ENCODE measurements at regions not wholly inside any gene's neighbourhood (a gene's known extent, or its start where the extent isn't known, plus 50 kb on each side); places are given as distances from the start of the nearest gene placed in this dataset.

DNA sequence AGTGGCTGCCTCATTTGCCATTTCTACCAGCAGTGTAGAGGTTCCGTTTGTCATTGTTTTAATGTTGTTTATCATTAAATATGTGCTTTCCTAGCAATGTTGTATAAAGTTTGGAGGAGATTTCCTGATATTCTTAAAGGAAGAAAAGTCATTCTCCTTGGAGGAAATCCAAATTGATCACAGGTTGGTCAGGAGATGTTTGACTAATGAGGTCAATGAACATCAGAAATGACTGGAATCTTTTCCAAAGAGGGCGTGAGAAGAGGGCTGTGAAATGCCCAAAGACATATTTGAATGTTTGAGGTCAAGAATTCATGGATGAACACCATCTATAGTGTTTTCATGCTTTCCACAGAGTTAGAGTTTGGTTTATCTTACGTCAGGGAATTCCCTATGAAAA is 471.3 kb downstream of the MAT2B start:
- peak; percentile 47 for FAIRE-seq
- POLR2A ChIA-PET, result no interaction called here

DNA sequence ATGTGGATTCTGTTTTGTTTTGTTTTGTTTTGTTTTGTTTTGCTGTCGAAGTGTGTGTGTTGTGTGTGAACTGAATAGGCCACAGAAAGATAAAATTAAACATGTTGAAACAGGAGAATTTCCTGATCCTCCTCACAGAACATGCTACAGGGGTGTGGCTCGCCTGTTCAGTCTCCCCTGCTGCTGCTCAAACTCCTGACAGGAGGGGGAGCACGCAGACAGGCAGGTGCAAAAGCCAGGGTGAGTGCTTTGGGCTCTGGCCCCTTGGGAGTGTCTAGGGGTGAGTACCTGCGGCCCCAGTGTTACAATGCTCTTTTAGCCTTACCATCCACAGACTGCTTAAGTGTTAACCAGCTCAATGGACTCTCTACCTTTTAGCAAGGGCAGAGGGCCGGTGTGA is 473.5 kb downstream of the MAT2B start:
- Histone ChIP-seq H4K20me1 (replicated peaks; ENCODE audit: control insufficient read depth, extremely low read depth, insufficient read depth, low read length) (no peaks in the 10 kb centered on the region), H3K36me3 (ENCODE audit: control insufficient read depth in 2 of 2, extremely low read depth in 1 of 2, insufficient read depth in 2 of 2, low read length in 2 of 2) (no peaks in the 10 kb centered on the region), H3K27ac (ENCODE audit: insufficient read depth, low read depth, low read length) (no peak overlapping the region), H3K4me1 (ENCODE audit: control insufficient read depth, extremely low read depth, insufficient read depth, low read length) (peaks cover 3% of the 10 kb centered on the region), H3K27me3 (ENCODE audit: control insufficient read depth in 2 of 2, insufficient read depth in 2 of 2, low read length in 2 of 2) (no peaks in the 10 kb centered on the region), H3K9ac (replicated peaks; ENCODE audit: extremely low read depth, insufficient read depth, low read length) (no peak overlapping the region), H3K79me2 (ENCODE audit: control insufficient read depth, insufficient read depth, low read length) (no peaks in the 10 kb centered on the region), H3K4me2 (ENCODE audit: insufficient read depth, low read length) (no peak overlapping the region), H2AFZ (ENCODE audit: low read depth, low read length) (no peak overlapping the region), H3K9me1 (replicated peaks; ENCODE audit: control insufficient read depth, extremely low read depth, insufficient read depth, low read length) (no peaks in the 10 kb centered on the region), H3K9me3 (replicated peaks; ENCODE audit: control insufficient read depth, insufficient read depth, low read length) (no peaks in the 10 kb centered on the region), H3K4me3 (replicated peaks in 1 of 3; ENCODE audit: insufficient read depth in 1 of 3, low read depth in 1 of 3, low read length in 3 of 3) (no peak overlapping the region)
- dilution Hi-C loops (cut with MboI; ENCODE audit: extremely low pct_ligation_motif_present, low sequenced_read_pairs) (no loop called here), intact Hi-C loops (cut with micrococcal nuclease) (no loop called here)
- TF ChIP-seq, protein P1, sequence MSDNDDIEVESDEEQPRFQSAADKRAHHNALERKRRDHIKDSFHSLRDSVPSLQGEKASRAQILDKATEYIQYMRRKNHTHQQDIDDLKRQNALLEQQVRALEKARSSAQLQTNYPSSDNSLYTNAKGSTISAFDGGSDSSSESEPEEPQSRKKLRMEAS (IDR thresholded peaks at IDR 0.05; ENCODE audit: insufficient read depth, insufficient read length), result no peak
- TF ChIP-seq POLR2A (IDR thresholded peaks at IDR 0.05; ENCODE audit: low read depth, low read length) (no peak), FOS (IDR thresholded peaks at IDR 0.05; ENCODE audit: borderline replicate concordance, insufficient read depth, low read length) (no peak), JUN (IDR thresholded peaks at IDR 0.05; ENCODE audit: borderline replicate concordance, insufficient read depth, insufficient read length, low read depth) (no peak), EZH2 (IDR thresholded peaks at IDR 0.05; ENCODE audit: borderline replicate concordance, low read depth, low read length, severe bottlenecking) (no peak), GATA2 (IDR thresholded peaks at IDR 0.05; ENCODE audit: insufficient read depth, insufficient read length, low read depth, low read length) (no peak), POLR2AphosphoS5 (IDR thresholded peaks at IDR 0.05; ENCODE audit: insufficient read depth, low read depth, low read length) (no peak), MYC (IDR thresholded peaks at IDR 0.05; ENCODE audit: low read depth, low read length) (no peak)
- TF ChIP-seq, protein P2, sequence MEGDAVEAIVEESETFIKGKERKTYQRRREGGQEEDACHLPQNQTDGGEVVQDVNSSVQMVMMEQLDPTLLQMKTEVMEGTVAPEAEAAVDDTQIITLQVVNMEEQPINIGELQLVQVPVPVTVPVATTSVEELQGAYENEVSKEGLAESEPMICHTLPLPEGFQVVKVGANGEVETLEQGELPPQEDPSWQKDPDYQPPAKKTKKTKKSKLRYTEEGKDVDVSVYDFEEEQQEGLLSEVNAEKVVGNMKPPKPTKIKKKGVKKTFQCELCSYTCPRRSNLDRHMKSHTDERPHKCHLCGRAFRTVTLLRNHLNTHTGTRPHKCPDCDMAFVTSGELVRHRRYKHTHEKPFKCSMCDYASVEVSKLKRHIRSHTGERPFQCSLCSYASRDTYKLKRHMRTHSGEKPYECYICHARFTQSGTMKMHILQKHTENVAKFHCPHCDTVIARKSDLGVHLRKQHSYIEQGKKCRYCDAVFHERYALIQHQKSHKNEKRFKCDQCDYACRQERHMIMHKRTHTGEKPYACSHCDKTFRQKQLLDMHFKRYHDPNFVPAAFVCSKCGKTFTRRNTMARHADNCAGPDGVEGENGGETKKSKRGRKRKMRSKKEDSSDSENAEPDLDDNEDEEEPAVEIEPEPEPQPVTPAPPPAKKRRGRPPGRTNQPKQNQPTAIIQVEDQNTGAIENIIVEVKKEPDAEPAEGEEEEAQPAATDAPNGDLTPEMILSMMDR (IDR thresholded peaks at IDR 0.05; ENCODE audit: extremely low read depth in 1 of 2, insufficient read depth in 1 of 2, low read depth in 1 of 2, low read length in 2 of 2), result no peak
- ChIA-PET CTCF (interaction anchor here (1.5 kb wide), 1 partner anchor 9 kb away, joined by 3 read pairs; no protein-coding TSS in a partner anchor), POLR2A (no interaction called here)
- FAIRE-seq (no peak), DNase-seq (ENCODE audit: low read depth, low spot score) (no peak)
- no TSS peak for BruUV-seq (replicated peaks)

More for the DNA sequence above, 471.3 kb downstream of the MAT2B start:
- Histone ChIP-seq H3K4me1 (ENCODE audit: control insufficient read depth, extremely low read depth, insufficient read depth, low read length) (peaks cover 3% of the 10 kb centered on the region), H3K27ac (ENCODE audit: insufficient read depth, low read depth, low read length) (peak overlapping the region; percentile 28), H3K9ac (replicated peaks; ENCODE audit: extremely low read depth, insufficient read depth, low read length) (no peak overlapping the region), H3K79me2 (ENCODE audit: control insufficient read depth, insufficient read depth, low read length) (no peaks in the 10 kb centered on the region), H3K9me1 (replicated peaks; ENCODE audit: control insufficient read depth, extremely low read depth, insufficient read depth, low read length) (no peaks in the 10 kb centered on the region), H2AFZ (ENCODE audit: low read depth, low read length) (no peak overlapping the region), H3K9me3 (replicated peaks; ENCODE audit: control insufficient read depth, insufficient read depth, low read length) (no peaks in the 10 kb centered on the region), H3K27me3 (ENCODE audit: control insufficient read depth in 2 of 2, insufficient read depth in 2 of 2, low read length in 2 of 2) (no peaks in the 10 kb centered on the region), H4K20me1 (replicated peaks; ENCODE audit: control insufficient read depth, extremely low read depth, insufficient read depth, low read length) (no peaks in the 10 kb centered on the region), H3K4me2 (ENCODE audit: insufficient read depth, low read length) (no peak overlapping the region), H3K4me3 (replicated peaks in 1 of 3; ENCODE audit: insufficient read depth in 1 of 3, low read depth in 1 of 3, low read length in 3 of 3) (no peak overlapping the region), H3K36me3 (ENCODE audit: control insufficient read depth in 2 of 2, extremely low read depth in 1 of 2, insufficient read depth in 2 of 2, low read length in 2 of 2) (no peaks in the 10 kb centered on the region)
- CTCF ChIA-PET, result interaction anchor here (2.2 kb wide), 1 partner anchor 280 kb away, joined by 5 read pairs; no protein-coding TSS in a partner anchor
- intact Hi-C loops (cut with micrococcal nuclease), result loop anchor here (1.0 kb wide), 1 partner anchor 270 kb away; no protein-coding TSS in a partner anchor
- TF ChIP-seq JUN (IDR thresholded peaks at IDR 0.05; ENCODE audit: borderline replicate concordance, insufficient read depth, insufficient read length, low read depth) (peak; percentile 28), GATA2 (IDR thresholded peaks at IDR 0.05; ENCODE audit: insufficient read depth, insufficient read length, low read depth, low read length) (peak; percentile 11), MYC (IDR thresholded peaks at IDR 0.05; ENCODE audit: low read depth, low read length) (no peak)
- DNase-seq (ENCODE audit: low read depth, low spot score), result peak; percentile 40
- BruUV-seq (replicated peaks), result no TSS peak
- dilution Hi-C loops (cut with MboI; ENCODE audit: extremely low pct_ligation_motif_present, low sequenced_read_pairs), result no loop called here

Data from endothelial cell of umbilical vein (primary cell).